ENCODE measurements at regions not wholly inside any gene's neighbourhood (a gene's known extent, or its start where the extent isn't known, plus 50 kb on each side); places are given as distances from the start of the nearest gene placed in this dataset.

DNA sequence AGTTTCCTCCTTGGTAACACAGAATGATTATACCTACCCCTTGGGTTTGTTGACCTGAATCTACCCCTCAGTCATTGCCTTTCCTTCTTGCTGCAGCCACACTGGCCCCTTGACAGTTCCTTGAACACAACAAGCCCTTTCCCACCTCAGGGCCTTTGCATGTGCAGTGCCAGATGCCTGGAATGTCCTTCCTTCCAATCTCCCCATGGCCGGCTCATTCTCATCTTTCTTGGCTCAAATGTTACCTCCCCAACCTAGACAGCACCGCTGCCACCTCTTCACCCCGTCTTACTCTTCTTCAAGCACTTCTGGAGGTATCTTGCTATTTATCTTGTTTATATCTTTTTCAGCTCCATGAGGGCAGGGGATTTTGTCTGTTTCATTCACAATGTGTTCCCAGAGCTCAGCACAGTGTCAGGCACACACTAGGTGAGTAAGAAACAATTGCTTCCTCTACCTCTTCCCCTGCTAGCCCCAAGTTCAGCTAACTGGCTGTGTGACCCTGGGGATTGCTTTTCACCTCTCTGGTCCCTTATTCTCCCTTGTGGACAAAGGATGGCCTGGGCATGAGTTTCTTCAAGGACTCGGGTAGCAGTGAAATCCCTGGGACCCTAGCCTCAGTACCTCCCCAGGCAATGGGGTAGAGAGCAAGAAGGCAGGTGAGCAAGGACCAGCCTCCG, 121.5 kb downstream of the CEBPB start:
- Mint-ChIP-seq H3K4me3 (ENCODE audit: low read depth) (no peak overlapping the region), H3K27ac (no peak overlapping the region), H3K4me1 (ENCODE audit: low read depth) (no peaks in the 10 kb centered on the region), H3K36me3 (ENCODE audit: insufficient read depth) (no peaks in the 10 kb centered on the region), H3K9me3 (ENCODE audit: low read depth) (peaks cover 5% of the 10 kb centered on the region), H3K27me3 (peaks cover 18% of the 10 kb centered on the region)
- no peak for DNase-seq (ENCODE audit: low spot score, unreplicated experiment)
- TF ChIP-seq, protein P1, sequence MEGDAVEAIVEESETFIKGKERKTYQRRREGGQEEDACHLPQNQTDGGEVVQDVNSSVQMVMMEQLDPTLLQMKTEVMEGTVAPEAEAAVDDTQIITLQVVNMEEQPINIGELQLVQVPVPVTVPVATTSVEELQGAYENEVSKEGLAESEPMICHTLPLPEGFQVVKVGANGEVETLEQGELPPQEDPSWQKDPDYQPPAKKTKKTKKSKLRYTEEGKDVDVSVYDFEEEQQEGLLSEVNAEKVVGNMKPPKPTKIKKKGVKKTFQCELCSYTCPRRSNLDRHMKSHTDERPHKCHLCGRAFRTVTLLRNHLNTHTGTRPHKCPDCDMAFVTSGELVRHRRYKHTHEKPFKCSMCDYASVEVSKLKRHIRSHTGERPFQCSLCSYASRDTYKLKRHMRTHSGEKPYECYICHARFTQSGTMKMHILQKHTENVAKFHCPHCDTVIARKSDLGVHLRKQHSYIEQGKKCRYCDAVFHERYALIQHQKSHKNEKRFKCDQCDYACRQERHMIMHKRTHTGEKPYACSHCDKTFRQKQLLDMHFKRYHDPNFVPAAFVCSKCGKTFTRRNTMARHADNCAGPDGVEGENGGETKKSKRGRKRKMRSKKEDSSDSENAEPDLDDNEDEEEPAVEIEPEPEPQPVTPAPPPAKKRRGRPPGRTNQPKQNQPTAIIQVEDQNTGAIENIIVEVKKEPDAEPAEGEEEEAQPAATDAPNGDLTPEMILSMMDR (IDR thresholded peaks at IDR 0.05; ENCODE audit: unreplicated experiment): no peak

DNA sequence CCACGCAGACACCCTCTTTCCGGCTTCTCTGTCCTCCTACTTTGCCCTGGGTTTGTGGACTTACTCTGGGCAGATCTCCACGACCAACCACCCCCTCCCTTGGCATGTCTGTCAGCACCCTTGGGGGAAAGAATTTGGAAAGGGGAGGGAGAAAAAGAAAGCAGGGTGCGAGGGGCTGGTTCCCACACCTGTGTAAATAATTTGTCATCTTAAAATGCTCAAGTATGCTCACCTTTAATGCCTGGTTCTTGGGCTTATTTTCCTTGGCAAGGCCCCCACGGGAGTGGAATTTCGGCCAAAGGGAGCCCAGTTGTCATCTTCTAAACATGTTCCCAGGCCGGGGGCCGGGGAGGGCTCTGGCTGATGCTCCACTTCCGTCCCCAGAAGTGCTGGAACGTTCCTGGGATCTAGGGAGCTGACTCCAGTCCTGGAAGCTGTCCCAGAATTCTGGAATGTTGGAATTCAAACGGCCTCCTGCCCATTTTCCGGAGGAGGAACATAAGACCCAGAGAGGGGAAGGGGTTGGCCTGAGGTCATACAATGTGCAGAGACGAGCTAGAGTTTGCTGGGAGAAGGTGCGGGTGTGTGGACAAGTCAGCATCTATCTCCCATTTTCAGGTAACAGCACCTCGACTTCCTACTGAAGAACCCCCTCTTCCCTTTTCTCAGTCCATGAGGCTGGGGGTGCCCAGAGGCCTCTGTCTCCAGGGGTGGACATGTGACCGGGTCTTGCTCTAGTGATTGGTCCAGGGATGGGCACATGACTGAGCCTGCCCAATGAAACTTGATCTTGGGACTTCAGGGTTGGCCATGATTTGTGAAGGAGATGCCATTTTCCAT, 122.3 kb downstream of the CEBPB start:
- Mint-ChIP-seq H3K36me3 (ENCODE audit: insufficient read depth) (no peaks in the 10 kb centered on the region), H3K27me3 (peaks cover 23% of the 10 kb centered on the region), H3K9me3 (ENCODE audit: low read depth) (peaks cover 5% of the 10 kb centered on the region), H3K4me3 (ENCODE audit: low read depth) (no peak overlapping the region), H3K4me1 (ENCODE audit: low read depth) (peaks cover 2% of the 10 kb centered on the region), H3K27ac (no peak overlapping the region)
- DNase-seq (ENCODE audit: low spot score, unreplicated experiment): no peak
- TF ChIP-seq, protein P1 (IDR thresholded peaks at IDR 0.05; ENCODE audit: unreplicated experiment): no peak

DNA sequence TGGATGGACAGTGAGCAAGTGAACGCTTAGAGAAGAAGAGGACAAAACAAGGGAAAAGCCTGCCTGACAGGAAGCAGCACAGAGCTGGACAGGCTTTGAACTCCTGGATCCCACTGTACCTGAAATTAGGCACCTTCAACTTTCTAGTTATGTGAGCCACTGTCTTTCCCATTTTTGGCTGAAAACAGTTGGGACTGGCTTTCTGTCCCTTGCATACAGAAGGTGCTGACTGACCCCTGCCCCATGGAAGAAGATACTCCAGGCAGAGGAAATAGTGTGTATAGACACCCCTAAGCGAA, 122.8 kb downstream of the CEBPB start:
- H3K9me3 Mint-ChIP-seq (ENCODE audit: low read depth): peaks cover 5% of the 10 kb centered on the region
- TF ChIP-seq, protein P1 (IDR thresholded peaks at IDR 0.05; ENCODE audit: unreplicated experiment): no peak
- peaks cover 27% of the 10 kb centered on the region for H3K27me3 Mint-ChIP-seq
- no peaks in the 10 kb centered on the region for H3K36me3 Mint-ChIP-seq (ENCODE audit: insufficient read depth)
- DNase-seq (ENCODE audit: low spot score, unreplicated experiment): no peak
- H3K4me3 Mint-ChIP-seq (ENCODE audit: low read depth): no peak overlapping the region
- no peak overlapping the region for H3K27ac Mint-ChIP-seq
- peaks cover 2% of the 10 kb centered on the region for H3K4me1 Mint-ChIP-seq (ENCODE audit: low read depth)

DNA sequence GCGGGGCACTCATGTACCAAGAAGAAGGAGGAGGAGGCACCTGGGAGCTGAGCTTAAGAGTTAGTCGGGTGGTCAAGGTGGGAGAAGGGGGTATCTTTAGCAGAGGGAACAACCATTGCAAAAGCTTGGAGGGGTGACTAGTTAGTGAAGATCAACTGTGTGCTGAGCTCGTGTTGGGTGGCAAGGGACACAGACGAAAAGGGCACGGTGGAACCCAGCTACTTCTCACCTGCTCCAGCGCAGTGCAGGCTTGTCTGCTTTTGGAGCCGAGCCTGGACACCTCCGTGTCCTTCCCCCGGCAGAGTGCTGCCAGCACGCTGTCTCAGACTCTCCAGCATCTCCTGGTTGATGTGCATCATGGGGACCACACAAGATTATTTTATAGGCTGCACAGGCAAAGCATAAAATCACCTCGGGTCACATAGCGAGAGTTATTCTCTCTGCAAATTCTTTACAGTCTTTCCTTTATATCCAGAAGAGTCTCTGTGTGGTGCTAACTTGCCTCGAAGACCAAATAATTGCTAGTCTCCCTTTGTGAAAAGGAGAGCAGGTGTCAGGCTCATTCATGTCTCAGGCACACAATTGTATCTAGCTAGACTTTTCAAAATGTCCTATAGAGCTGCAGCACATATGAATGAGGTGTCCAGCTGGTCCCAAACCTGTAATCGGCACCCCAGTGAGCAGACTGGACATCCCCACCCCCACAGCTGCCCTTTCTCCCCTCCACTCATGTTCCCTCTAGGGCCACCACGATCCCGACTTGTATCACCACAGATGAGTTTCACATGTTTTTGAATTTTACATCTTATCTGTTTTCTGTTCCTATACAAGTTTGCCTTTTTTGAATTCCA, 123.4 kb downstream of the CEBPB start:
- Mint-ChIP-seq H3K27ac (no peak overlapping the region), H3K27me3 (peaks cover 27% of the 10 kb centered on the region), H3K4me1 (ENCODE audit: low read depth) (peaks cover 2% of the 10 kb centered on the region), H3K9me3 (ENCODE audit: low read depth) (peaks cover 5% of the 10 kb centered on the region), H3K36me3 (ENCODE audit: insufficient read depth) (no peaks in the 10 kb centered on the region), H3K4me3 (ENCODE audit: low read depth) (no peak overlapping the region)
- no peak for DNase-seq (ENCODE audit: low spot score, unreplicated experiment)
- TF ChIP-seq, protein P1 (IDR thresholded peaks at IDR 0.05; ENCODE audit: unreplicated experiment): no peak

DNA sequence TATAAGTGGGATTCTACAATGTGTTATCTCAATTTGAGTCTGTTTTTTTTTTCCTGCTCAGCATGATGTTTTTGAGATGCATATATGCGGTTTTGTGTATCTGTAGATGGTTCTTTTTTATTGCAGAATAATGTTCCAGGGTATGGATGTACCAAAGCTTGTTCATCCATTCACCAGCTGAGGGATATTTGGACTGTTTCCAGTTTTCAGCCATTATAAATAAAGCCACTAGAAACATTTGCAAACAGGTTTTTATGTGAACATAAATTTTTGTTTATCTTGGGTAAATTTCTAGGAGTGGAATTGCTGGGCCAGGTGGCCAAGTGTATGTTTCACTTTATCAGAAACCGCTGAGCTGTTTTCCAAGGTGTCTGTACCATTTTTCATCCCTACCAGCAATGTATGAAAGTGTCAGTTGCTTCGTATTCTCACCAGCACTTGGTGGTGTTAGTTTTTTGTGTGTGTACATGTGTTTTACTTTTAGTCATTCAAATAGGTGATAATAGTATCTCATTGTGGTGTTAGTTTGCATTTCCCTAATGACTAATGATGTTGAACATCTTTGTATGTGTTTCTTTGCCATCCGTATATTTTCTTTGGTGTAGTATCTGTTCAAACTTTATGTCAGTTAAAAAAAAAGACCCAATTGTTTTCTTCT, 124.2 kb downstream of the CEBPB start:
- Mint-ChIP-seq H3K27ac (no peak overlapping the region), H3K36me3 (ENCODE audit: insufficient read depth) (no peaks in the 10 kb centered on the region), H3K9me3 (ENCODE audit: low read depth) (peaks cover 5% of the 10 kb centered on the region), H3K4me3 (ENCODE audit: low read depth) (no peak overlapping the region), H3K27me3 (peaks cover 23% of the 10 kb centered on the region), H3K4me1 (ENCODE audit: low read depth) (peaks cover 2% of the 10 kb centered on the region)
- DNase-seq (ENCODE audit: low spot score, unreplicated experiment): no peak
- TF ChIP-seq, protein P1 (IDR thresholded peaks at IDR 0.05; ENCODE audit: unreplicated experiment): no peak

All from progenitor cell of endocrine pancreas (in vitro differentiated cells).